Choroid plexus epithelial cell (primary cell): ENCODE measurements at regions not wholly inside any gene's neighbourhood (a gene's known extent, or its start where the extent isn't known, plus 50 kb on each side); places are given as distances from the start of the nearest gene placed in this dataset.

Source experiments
- DNase-seq: peaks from one replicate; pipeline ENCODE4 v3.0.0-alpha.2; 2010; ENCODE audit warnings: low read depth
- H3K4me3 ChIP-seq: 2 replicates; pipeline ENCODE4 v1.5.1; 2011; ENCODE audit warnings: low read depth, mild to moderate bottlenecking, control low read depth, low read length, moderate library complexity
- CTCF ChIP-seq: conservative IDR thresholded peaks from 2 replicates; pipeline ENCODE4 v1.5.1; 2011; ENCODE audit warnings: low read depth, mild to moderate bottlenecking, control low read depth, inconsistent platforms, low read length, moderate library complexity

DNA sequence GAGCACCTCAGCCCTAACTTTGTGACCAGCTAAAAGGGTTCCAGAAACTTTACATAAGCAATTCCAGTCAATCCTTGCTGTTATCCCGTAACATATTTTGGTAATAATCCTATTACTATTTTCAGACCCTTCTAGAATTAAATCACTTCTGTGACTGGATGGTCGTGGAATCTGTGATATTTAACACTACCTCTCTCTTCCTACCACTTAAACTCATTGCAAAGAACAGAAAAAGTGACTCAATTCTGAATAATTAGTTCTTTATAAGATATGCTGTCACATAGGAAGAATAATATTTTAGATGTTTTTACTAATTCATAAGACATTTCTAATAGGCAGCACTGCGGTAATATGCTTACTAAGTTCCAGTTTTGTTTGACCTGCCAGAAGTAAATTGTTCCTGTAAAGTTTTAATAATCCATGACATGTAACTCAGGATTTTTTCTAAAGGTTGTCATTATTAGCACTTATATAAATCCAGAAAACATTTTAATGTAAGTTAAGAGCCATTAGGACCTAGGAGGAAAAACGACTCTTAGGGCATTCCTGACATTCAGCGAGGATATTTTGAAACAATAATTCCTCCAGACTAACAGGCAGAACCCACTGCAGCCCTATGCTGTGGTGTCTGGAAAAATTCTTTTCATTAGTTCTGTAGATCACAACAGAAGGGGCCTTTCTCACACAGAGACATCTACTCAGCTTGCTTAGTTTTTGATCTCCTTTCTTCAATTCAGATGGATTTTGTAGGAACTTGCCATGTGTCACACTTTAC, 113.3 kb upstream of the MBNL1 start:
- no peak for DNase-seq
- no peak overlapping the region for H3K4me3 ChIP-seq
- no peak for TF ChIP-seq CTCF

DNA sequence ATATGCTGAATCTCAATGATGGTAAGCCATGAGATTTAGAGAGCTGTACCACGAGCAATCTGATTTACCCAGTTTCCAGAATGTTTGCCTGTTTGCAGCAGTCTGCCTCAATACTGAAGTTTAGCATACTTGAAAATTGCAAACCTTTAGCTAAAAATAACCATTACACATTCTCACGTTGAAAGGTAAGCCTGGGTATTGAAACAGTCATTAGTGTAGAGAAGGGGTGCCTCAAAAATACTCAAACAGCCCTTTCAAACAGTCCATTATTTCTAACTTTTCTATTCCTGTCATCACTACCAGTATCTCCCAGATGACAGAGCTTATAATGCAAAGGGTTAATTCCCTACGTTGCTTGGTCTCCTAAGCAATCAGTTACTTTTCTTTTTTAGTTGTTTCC, 111.8 kb upstream of the MBNL1 start:
- DNase-seq, result no peak
- no peak overlapping the region for H3K4me3 ChIP-seq
- no peak for TF ChIP-seq CTCF

DNA sequence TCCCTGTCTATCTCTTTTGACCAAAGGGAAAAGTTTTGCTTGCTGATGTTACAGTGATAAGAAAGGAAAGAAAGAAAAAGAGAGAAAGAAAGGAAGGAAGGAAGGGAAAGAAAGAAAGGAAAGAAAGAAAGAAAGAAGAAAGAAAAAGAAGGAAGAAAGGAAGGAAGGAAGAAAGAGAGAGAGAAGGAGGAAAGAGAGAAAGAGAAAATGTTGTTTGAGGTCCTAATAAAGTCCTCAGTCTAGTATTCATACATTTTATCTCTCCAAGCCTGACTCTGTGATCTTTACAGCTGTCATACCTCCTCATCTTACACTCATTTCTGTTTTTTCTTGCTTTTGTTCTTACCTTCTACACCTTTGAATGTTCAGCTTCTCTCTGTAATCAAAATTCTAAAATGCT, 111.4 kb upstream of the MBNL1 start:
- H3K4me3 ChIP-seq, result no peak overlapping the region
- no peak for DNase-seq
- no peak for TF ChIP-seq CTCF

GRCh38 chr3:152159328-152159727, 109.4 kb upstream of the MBNL1 start:
- no peak for TF ChIP-seq CTCF
- H3K4me3 ChIP-seq, result no peak overlapping the region
- peak; percentile 84 for DNase-seq

DNA sequence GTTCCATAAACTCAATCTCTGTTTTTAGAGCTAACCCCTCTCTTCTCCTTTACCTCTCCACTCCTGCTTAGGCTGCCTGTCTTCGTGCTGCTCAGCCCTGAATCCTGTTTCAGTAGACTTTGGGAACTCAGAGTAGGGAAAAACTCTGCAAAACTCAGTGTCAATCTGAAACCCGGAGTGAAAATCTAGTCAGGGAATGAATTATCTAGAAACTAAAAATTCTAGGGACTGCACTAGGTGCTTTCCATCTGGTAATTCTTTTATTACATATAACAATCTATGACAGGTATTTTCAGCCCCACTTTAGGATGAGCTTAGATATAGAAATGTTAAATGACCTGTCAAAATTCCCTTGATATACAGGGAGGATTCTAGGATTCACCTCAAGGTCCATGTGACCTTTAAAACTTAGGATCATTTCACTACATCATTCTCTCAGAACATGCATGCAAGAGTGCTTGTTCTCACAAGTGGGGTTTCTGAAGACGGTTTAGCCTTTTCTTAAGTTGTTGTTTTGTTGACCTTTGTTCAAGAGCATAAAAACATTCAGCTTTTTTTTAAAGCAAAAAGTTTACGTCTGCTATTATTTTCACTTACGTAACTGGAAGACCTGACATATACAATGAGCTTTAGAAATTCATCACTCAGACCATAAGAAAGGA, 108.2 kb upstream of the MBNL1 start:
- TF ChIP-seq CTCF, result no peak
- no peak for DNase-seq

GRCh38 chr3:152172460-152172859, 96.3 kb upstream of the MBNL1 start:
- no peak overlapping the region for H3K4me3 ChIP-seq
- no peak for DNase-seq
- TF ChIP-seq CTCF, result no peak

More for the DNA sequence above, 108.2 kb upstream of the MBNL1 start:
- no peak overlapping the region for H3K4me3 ChIP-seq

GRCh38 chr3:152173627-152174026, 95.1 kb upstream of the MBNL1 start:
- TF ChIP-seq CTCF, result no peak
- H3K4me3 ChIP-seq, result no peak overlapping the region
- DNase-seq, result peak; percentile 28
